Parathyroid adenoma (tissue), 2 donors: ENCODE measurements at regions not wholly inside any gene's neighbourhood (a gene's known extent, or its start where the extent isn't known, plus 50 kb on each side); places are given as distances from the start of the nearest gene placed in this dataset.

Experiments used
- H2AFZ ChIP-seq: fragments of 300-600 bp; sonication (generic); one replicate; pipeline ENCODE4 v1.7.0; 2017; ENCODE audit warnings: antibody characterized with exemption, mild to moderate bottlenecking
- H3K27ac ChIP-seq: fragments of 300-600 bp; sonication (generic); one replicate; pipeline ENCODE4 v1.7.0; 2017
- H3K27me3 ChIP-seq: fragments of 300-600 bp; sonication (generic); one replicate; pipeline ENCODE4 v1.7.0; 2017; ENCODE audit warnings: low read length; ENCODE audit not compliant: control insufficient read depth, insufficient read depth
- H3K36me3 ChIP-seq: fragments of 300-600 bp; sonication (generic); one replicate; pipeline ENCODE4 v1.7.0; 2017; ENCODE audit warnings: low read length; ENCODE audit not compliant: control insufficient read depth, insufficient read depth
- H3K4me1 ChIP-seq: fragments of 300-600 bp; sonication (generic); one replicate; pipeline ENCODE4 v1.7.0; 2017; ENCODE audit warnings: control low read depth
- H3K4me2 ChIP-seq: fragments of 300-600 bp; sonication (generic); one replicate; pipeline ENCODE4 v1.7.0; 2017; ENCODE audit warnings: low read length
- H3K4me3 ChIP-seq: fragments of 300-600 bp; sonication (generic); one replicate; pipeline ENCODE4 v1.7.0; 2017; ENCODE audit warnings: low read depth, low read length
- H3K79me2 ChIP-seq: fragments of 300-600 bp; sonication (generic); one replicate; pipeline ENCODE4 v1.7.0; 2017; ENCODE audit warnings: control low read depth
- H3K9ac ChIP-seq: fragments of 300-600 bp; sonication (generic); one replicate; pipeline ENCODE4 v1.7.0; 2017; ENCODE audit warnings: mild to moderate bottlenecking
- H3K9me3 ChIP-seq: fragments of 300-600 bp; sonication (generic); one replicate; pipeline ENCODE4 v1.7.0; 2017; ENCODE audit warnings: low read length; ENCODE audit not compliant: control insufficient read depth
- TF ChIP-seq, protein P1 (sequence below): fragments of 300-600 bp; sonication (generic); IDR thresholded peaks from one replicate; pipeline ENCODE4 v1.7.0; 2017; ENCODE audit warnings: antibody characterized with exemption, mild to moderate bottlenecking
- donor health status: primary hyperparathyroidism.

DNA sequence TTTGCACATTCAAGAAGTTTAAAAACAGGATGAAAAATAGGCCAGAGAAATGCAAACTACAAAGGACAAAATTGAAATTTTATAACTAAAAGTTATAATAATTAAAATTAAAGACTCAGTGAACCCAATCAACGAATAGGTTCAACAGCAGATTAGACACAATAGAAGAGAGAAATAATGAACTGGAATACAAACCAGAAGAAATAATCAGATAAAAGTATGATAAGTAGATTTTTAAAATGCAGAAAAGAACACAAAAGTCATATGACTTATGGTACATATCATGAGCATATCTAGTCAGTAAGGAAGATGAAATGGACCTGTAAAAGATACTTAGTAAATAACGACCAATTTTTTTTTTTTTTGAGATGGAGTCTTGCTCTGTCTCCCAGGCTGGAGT lies 108.1 kb upstream of the COG2 start:
- Histone ChIP-seq H3K27ac (no peak overlapping the region), H3K4me1 (no peaks in the 10 kb centered on the region), H3K4me2 (no peak overlapping the region), H3K9ac (no peak overlapping the region), H3K4me3 (no peak overlapping the region), H3K79me2 (no peaks in the 10 kb centered on the region), H2AFZ (no peak overlapping the region), H3K9me3 (no peaks in the 10 kb centered on the region), H3K27me3 (no peaks in the 10 kb centered on the region), H3K36me3 (no peaks in the 10 kb centered on the region)
- TF ChIP-seq, protein P1, sequence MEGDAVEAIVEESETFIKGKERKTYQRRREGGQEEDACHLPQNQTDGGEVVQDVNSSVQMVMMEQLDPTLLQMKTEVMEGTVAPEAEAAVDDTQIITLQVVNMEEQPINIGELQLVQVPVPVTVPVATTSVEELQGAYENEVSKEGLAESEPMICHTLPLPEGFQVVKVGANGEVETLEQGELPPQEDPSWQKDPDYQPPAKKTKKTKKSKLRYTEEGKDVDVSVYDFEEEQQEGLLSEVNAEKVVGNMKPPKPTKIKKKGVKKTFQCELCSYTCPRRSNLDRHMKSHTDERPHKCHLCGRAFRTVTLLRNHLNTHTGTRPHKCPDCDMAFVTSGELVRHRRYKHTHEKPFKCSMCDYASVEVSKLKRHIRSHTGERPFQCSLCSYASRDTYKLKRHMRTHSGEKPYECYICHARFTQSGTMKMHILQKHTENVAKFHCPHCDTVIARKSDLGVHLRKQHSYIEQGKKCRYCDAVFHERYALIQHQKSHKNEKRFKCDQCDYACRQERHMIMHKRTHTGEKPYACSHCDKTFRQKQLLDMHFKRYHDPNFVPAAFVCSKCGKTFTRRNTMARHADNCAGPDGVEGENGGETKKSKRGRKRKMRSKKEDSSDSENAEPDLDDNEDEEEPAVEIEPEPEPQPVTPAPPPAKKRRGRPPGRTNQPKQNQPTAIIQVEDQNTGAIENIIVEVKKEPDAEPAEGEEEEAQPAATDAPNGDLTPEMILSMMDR, result no peak

DNA sequence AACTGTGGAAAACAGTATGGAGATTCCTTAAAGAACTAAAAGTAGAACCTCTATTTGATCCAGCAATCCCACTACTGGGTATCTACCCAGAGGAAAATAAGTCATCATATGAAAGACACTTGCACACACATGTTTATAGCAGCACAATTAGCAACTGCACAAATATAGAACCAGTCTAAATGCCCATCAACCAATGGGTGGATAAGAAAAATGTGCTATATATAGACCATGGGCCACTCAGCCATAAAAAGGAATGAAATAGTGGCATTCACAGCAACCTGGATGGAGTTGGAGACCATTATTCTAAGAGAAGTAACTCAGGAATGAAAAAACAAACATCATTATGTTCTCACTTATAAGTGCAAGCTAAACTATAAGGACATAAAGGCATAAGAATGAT lies 105.0 kb upstream of the PGBD5 start:
- Histone ChIP-seq H3K4me2 (no peak overlapping the region), H3K36me3 (no peaks in the 10 kb centered on the region), H3K79me2 (no peaks in the 10 kb centered on the region), H3K27ac (no peak overlapping the region), H3K27me3 (no peaks in the 10 kb centered on the region), H3K4me3 (no peak overlapping the region), H3K9me3 (no peaks in the 10 kb centered on the region), H3K9ac (no peak overlapping the region), H3K4me1 (no peaks in the 10 kb centered on the region), H2AFZ (no peak overlapping the region)
- TF ChIP-seq, protein P1, result no peak

DNA sequence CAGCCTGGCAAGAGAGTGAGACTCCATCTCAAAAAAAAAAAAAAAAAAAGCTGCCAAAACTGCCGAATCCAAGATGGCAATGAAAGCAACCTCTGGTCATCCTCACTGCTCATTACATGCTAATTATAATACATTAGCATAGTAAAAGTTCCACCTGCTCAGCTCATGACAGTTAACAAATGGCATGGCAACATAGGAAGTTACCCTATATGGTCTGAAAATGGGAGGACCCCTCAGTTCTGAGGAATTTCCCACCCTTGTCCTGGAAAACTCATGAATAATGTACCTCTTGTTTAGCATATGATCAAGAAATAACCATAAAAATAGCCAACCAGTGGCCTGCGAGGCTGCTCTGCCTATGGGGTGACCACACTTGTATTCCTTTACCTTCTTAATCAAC lies 93.1 kb upstream of the PGBD5 start:
- H3K9ac ChIP-seq, result no peak overlapping the region
- no peaks in the 10 kb centered on the region for H3K4me1 ChIP-seq
- H3K9me3 ChIP-seq, result no peaks in the 10 kb centered on the region
- no peak overlapping the region for H3K4me2 ChIP-seq
- no peak overlapping the region for H3K27ac ChIP-seq
- TF ChIP-seq, protein P1, result no peak
- no peak overlapping the region for H2AFZ ChIP-seq
- no peaks in the 10 kb centered on the region for H3K79me2 ChIP-seq
- H3K36me3 ChIP-seq, result no peaks in the 10 kb centered on the region
- H3K27me3 ChIP-seq, result no peaks in the 10 kb centered on the region
- no peak overlapping the region for H3K4me3 ChIP-seq

DNA sequence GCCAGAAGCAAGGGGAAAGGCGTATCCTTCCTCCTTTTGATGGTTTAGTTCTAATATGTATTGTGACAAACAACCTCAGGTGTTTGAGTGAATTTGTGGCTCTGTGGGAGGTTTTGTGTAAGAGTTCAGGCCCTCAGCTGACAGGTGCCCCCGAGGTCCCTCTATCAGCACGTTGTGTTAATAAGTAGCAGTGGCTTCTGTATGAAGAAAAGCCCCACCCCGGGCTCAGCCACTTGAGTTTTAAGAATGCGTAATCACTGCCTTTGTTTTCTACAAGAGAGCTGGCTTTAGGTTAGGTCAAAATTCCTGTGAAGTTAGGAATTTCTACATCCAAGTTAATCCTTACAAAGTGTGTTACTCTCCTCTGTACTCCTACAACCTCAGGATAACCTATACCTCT lies 92.4 kb upstream of the PGBD5 start:
- no peaks in the 10 kb centered on the region for H3K4me1 ChIP-seq
- no peaks in the 10 kb centered on the region for H3K79me2 ChIP-seq
- H3K9me3 ChIP-seq, result no peaks in the 10 kb centered on the region
- H3K27me3 ChIP-seq, result no peaks in the 10 kb centered on the region
- no peak overlapping the region for H3K27ac ChIP-seq
- no peaks in the 10 kb centered on the region for H3K36me3 ChIP-seq
- no peak overlapping the region for H2AFZ ChIP-seq
- H3K4me3 ChIP-seq, result no peak overlapping the region
- H3K4me2 ChIP-seq, result no peak overlapping the region
- TF ChIP-seq, protein P1, result no peak
- H3K9ac ChIP-seq, result no peak overlapping the region

DNA sequence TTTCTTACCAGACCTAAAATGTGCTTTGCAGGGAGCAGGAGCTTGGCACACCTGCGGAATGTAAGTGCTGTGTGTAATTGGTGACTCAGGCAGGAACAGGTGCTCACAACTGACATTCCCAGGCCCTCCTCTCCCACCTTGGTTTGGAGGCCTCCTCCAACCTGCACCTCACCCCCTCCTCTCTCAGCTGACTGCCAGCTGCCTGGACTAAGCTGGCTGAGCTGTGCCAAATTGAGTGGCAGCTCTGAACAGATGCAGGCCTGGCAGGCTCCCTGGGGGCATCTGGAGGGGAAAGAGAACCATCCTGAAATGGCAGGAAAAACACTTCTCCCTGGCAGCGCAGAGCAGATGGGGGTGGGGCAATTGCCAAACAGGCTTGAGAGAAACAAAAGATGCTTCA lies 91.7 kb upstream of the PGBD5 start:
- no peak overlapping the region for H3K4me3 ChIP-seq
- no peak overlapping the region for H3K27ac ChIP-seq
- no peaks in the 10 kb centered on the region for H3K36me3 ChIP-seq
- no peak overlapping the region for H2AFZ ChIP-seq
- no peaks in the 10 kb centered on the region for H3K79me2 ChIP-seq
- no peaks in the 10 kb centered on the region for H3K4me1 ChIP-seq
- TF ChIP-seq, protein P1, result no peak
- H3K9me3 ChIP-seq, result no peaks in the 10 kb centered on the region
- H3K9ac ChIP-seq, result no peak overlapping the region
- no peaks in the 10 kb centered on the region for H3K27me3 ChIP-seq
- no peak overlapping the region for H3K4me2 ChIP-seq
